ENCODE measurements at regions not wholly inside any gene's neighbourhood (a gene's known extent, or its start where the extent isn't known, plus 50 kb on each side); places are given as distances from the start of the nearest gene placed in this dataset.

DNA sequence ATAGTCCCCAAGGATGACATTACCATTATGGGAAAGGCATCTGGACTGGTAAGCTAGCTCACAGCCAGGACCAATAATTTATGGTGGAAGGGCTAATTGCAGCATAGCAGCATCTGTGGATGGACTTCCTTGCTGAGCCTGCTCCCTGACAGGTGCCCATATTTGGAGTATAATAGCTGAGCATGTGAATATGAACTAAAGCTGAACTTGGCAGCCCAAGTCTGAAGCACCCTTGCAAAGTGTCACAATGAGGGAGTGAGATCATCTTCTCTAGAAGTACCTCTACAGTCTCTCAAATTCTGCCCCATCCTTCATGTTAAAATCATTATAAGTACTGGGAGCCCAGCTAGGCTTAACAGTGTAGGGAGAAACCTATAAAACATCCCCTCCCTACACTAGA lies 128.2 kb upstream of the INPP4B start:
- ChIA-PET CTCF (no interaction called here), POLR2A (no interaction called here)
- DNase-seq = no peak
- ATAC-seq (ENCODE audit: low read depth) = no peak
- no peak overlapping the region for H3K4me3 Mint-ChIP-seq
- H3K27me3 Mint-ChIP-seq = no peaks in the 10 kb centered on the region
- Histone ChIP-seq H3K4me1 (ENCODE audit: control insufficient read depth in 2 of 2, insufficient read depth in 2 of 2, low read length in 2 of 2) (no peaks in the 10 kb centered on the region), H3K9me3 (ENCODE audit: control extremely low read depth in 1 of 3, control insufficient read depth in 2 of 3, insufficient read depth in 1 of 3, low read length in 2 of 3) (no peaks in the 10 kb centered on the region), H3K4me3 (ENCODE audit: control extremely low read depth in 1 of 5, extremely low read depth in 1 of 5, insufficient read depth in 1 of 5, low read depth in 2 of 5, low read length in 4 of 5) (no peak overlapping the region), H3K27me3 (replicated peaks in 1 of 4; ENCODE audit: control extremely low read depth in 1 of 4, control insufficient read depth in 3 of 4, insufficient read depth in 4 of 4, low read length in 3 of 4) (no peaks in the 10 kb centered on the region), H3K9ac (ENCODE audit: low read length) (no peak overlapping the region), H4K20me1 (ENCODE audit: control insufficient read depth, insufficient read depth, low read length, poor library complexity, severe bottlenecking) (no peaks in the 10 kb centered on the region), H3K27ac (ENCODE audit: low read length in 2 of 2) (no peak overlapping the region), H3K36me3 (replicated peaks in 1 of 2; ENCODE audit: control extremely low read depth in 1 of 2, control insufficient read depth in 1 of 2, extremely low read depth in 1 of 2, insufficient read depth in 2 of 2, low read length in 1 of 2) (no peaks in the 10 kb centered on the region), H3K4me2 (replicated peaks; ENCODE audit: low read depth, low read length, poor library complexity, severe bottlenecking) (no peak overlapping the region), H3K79me2 (ENCODE audit: control insufficient read depth, insufficient read depth, low read length) (no peaks in the 10 kb centered on the region), H2AFZ (ENCODE audit: insufficient read depth, low read depth, low read length, poor library complexity, severe bottlenecking) (no peak overlapping the region)
- no peak overlapping the region for H3K27ac Mint-ChIP-seq
- intact Hi-C loops (cut with micrococcal nuclease) = no loop called here
- no peaks in the 10 kb centered on the region for H3K9me3 Mint-ChIP-seq (ENCODE audit: insufficient read depth)
- TF ChIP-seq, protein P1, sequence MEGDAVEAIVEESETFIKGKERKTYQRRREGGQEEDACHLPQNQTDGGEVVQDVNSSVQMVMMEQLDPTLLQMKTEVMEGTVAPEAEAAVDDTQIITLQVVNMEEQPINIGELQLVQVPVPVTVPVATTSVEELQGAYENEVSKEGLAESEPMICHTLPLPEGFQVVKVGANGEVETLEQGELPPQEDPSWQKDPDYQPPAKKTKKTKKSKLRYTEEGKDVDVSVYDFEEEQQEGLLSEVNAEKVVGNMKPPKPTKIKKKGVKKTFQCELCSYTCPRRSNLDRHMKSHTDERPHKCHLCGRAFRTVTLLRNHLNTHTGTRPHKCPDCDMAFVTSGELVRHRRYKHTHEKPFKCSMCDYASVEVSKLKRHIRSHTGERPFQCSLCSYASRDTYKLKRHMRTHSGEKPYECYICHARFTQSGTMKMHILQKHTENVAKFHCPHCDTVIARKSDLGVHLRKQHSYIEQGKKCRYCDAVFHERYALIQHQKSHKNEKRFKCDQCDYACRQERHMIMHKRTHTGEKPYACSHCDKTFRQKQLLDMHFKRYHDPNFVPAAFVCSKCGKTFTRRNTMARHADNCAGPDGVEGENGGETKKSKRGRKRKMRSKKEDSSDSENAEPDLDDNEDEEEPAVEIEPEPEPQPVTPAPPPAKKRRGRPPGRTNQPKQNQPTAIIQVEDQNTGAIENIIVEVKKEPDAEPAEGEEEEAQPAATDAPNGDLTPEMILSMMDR (IDR thresholded peaks at IDR 0.05) = no peak
- TF ChIP-seq EZH2 (IDR thresholded peaks at IDR 0.05; ENCODE audit: borderline replicate concordance, insufficient read depth, low read depth, low read length, poor library complexity, severe bottlenecking) = no peak
- no peaks in the 10 kb centered on the region for H3K4me1 Mint-ChIP-seq

DNA sequence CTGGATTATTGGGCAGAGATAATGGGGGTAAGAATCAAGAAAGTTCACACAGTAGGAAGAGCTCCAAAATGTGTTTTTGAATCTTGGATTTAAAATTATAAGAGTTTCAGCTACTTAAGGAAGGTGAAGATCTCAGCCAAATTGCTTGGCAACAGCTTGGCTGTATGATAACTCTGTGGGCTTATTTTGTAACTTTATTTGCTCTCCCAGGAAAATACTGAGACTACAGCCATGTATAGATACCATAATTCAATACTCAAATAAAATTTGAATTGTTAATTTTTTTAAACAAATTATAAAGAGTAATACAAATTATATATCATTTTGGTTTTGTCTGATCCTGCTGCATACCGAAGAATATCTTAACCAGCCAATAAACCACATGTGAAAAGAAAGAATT lies 129.5 kb upstream of the INPP4B start:
- Histone ChIP-seq H3K36me3 (replicated peaks in 1 of 2; ENCODE audit: control extremely low read depth in 1 of 2, control insufficient read depth in 1 of 2, extremely low read depth in 1 of 2, insufficient read depth in 2 of 2, low read length in 1 of 2) (no peaks in the 10 kb centered on the region), H3K4me2 (replicated peaks; ENCODE audit: low read depth, low read length, poor library complexity, severe bottlenecking) (no peak overlapping the region), H3K79me2 (ENCODE audit: control insufficient read depth, insufficient read depth, low read length) (no peaks in the 10 kb centered on the region), H3K27me3 (replicated peaks in 1 of 4; ENCODE audit: control extremely low read depth in 1 of 4, control insufficient read depth in 3 of 4, insufficient read depth in 4 of 4, low read length in 3 of 4) (no peaks in the 10 kb centered on the region), H2AFZ (ENCODE audit: insufficient read depth, low read depth, low read length, poor library complexity, severe bottlenecking) (no peak overlapping the region), H3K27ac (ENCODE audit: low read length in 2 of 2) (no peak overlapping the region), H3K9ac (ENCODE audit: low read length) (no peak overlapping the region), H3K4me3 (ENCODE audit: control extremely low read depth in 1 of 5, extremely low read depth in 1 of 5, insufficient read depth in 1 of 5, low read depth in 2 of 5, low read length in 4 of 5) (no peak overlapping the region), H3K9me3 (ENCODE audit: control extremely low read depth in 1 of 3, control insufficient read depth in 2 of 3, insufficient read depth in 1 of 3, low read length in 2 of 3) (no peaks in the 10 kb centered on the region), H4K20me1 (ENCODE audit: control insufficient read depth, insufficient read depth, low read length, poor library complexity, severe bottlenecking) (no peaks in the 10 kb centered on the region), H3K4me1 (ENCODE audit: control insufficient read depth in 2 of 2, insufficient read depth in 2 of 2, low read length in 2 of 2) (no peaks in the 10 kb centered on the region)
- intact Hi-C loops (cut with micrococcal nuclease) = no loop called here
- TF ChIP-seq, protein P1 (IDR thresholded peaks at IDR 0.05) = no peak
- TF ChIP-seq EZH2 (IDR thresholded peaks at IDR 0.05; ENCODE audit: borderline replicate concordance, insufficient read depth, low read depth, low read length, poor library complexity, severe bottlenecking) = no peak
- no peaks in the 10 kb centered on the region for H3K27me3 Mint-ChIP-seq
- DNase-seq = no peak
- ChIA-PET CTCF (no interaction called here), POLR2A (no interaction called here)
- no CpG with 5 or more reads among the region's 1 CpG for WGBS (ENCODE audit: insufficient coverage)
- H3K4me1 Mint-ChIP-seq = no peaks in the 10 kb centered on the region
- no peaks in the 10 kb centered on the region for H3K9me3 Mint-ChIP-seq (ENCODE audit: insufficient read depth)
- H3K27ac Mint-ChIP-seq = no peak overlapping the region
- no peak for ATAC-seq (ENCODE audit: low read depth)
- H3K4me3 Mint-ChIP-seq = no peak overlapping the region
